Urinary bladder (tissue), 3 donors: ENCODE measurements at regions not wholly inside any gene's neighbourhood (a gene's known extent, or its start where the extent isn't known, plus 50 kb on each side); places are given as distances from the start of the nearest gene placed in this dataset.

Source experiments
- DNase-seq: peaks from one replicate; pipeline ENCODE4 v3.0.0-alpha.2; 2015; ENCODE audit errors: extremely low spot score
- H3K27ac ChIP-seq: one replicate; pipeline ENCODE4 v1.5.1; 2013; ENCODE audit warnings: low read depth, mild to moderate bottlenecking, moderate library complexity
- H3K36me3 ChIP-seq: one replicate; pipeline ENCODE4 v1.6.1; 2013; ENCODE audit warnings: mild to moderate bottlenecking, moderate library complexity; ENCODE audit not compliant: insufficient read depth
- H3K4me1 ChIP-seq: one replicate; pipeline ENCODE4 v1.6.1; 2013; ENCODE audit warnings: mild to moderate bottlenecking, moderate library complexity; ENCODE audit not compliant: insufficient read depth
- H3K4me3 ChIP-seq: one replicate; pipeline ENCODE4 v1.5.1; 2013; ENCODE audit warnings: low read depth, low read length
- WGBS: extraction: QIAGEN DNeasy Blood & Tissue Kit; methylation state at CpG from one replicate; pipeline ENCODE4 v1.1.7; 2013; 5-methylcytosine and 5-hydroxymethylcytosine counted together
- donor health status: healthy with polysubstance abuse.
- donor health status: healthy.

DNA sequence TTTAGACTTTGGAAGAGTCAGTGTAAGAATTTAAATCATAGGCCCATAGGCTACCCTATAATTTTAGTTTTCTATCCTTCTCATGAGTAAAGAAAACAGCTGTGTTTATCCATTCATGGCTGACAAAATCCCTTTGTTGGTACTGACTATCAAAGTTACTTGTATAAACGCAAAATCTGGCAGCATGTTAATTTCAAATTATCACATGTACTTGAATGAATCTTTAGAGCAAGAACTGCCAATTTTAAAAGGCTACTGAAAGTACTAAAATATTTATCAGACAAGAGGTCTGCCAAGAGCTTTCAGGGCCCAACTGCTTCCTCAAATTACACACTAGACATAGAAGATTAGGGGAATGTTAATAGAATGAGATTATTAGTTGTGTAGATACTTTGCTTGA is 66.6 kb downstream of the MYL12B start:
- H3K4me1 ChIP-seq, result no peaks in the 10 kb centered on the region
- no peak for DNase-seq
- no peaks in the 10 kb centered on the region for H3K36me3 ChIP-seq
- no peak overlapping the region for H3K4me3 ChIP-seq
- 44% methylated on average over 1 of the region's 1 CpG for WGBS
- H3K27ac ChIP-seq, result no peak overlapping the region

DNA sequence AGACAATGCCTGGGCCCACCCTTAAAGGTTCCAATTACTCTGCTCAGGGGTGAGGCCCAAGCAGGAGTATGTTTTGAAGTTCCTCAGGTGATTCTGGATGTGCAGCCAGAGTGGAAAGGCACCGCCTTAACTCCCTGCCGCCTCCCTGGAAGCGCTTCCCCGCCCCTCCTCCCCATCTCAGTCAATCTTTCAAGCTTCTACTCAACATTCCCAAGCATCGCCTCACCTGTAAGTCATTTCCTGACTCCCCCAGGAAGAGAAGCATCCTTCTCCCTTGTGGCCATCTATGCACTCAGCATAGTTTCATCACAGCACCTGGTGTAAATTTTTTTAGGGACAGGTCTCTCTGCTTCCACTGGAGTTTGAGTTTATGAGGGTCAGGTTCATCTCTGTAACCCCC is 67.5 kb downstream of the MYL12B start:
- no peak for DNase-seq
- H3K4me3 ChIP-seq, result no peak overlapping the region
- no peaks in the 10 kb centered on the region for H3K4me1 ChIP-seq
- H3K27ac ChIP-seq, result no peak overlapping the region
- 88% methylated on average over 5 of the region's 5 CpGs for WGBS
- H3K36me3 ChIP-seq, result no peaks in the 10 kb centered on the region

DNA sequence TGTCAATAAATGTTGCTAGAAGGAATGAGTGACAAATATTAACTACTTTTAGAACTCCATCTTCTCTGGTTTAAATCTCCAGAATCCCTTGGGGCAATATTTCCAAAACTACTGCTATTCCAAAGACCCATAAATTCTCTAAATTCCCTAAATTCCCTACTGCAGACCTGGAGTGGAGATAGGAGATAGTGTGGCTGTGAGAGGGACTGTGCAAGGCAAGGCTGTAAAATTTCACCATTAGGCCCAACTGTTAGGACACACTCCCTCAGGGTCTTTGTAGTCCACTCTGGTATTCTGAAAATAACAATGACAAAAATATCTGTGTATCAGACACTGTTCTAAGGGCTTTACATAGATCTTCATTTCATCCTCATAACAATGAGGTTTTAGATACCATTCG is 67.9 kb downstream of the MYL12B start:
- Histone ChIP-seq H3K4me1 (no peaks in the 10 kb centered on the region), H3K4me3 (no peak overlapping the region), H3K36me3 (no peaks in the 10 kb centered on the region), H3K27ac (no peak overlapping the region)
- DNase-seq, result no peak
- 89% methylated on average over 1 of the region's 1 CpG for whole genome bisulfite sequencing

DNA sequence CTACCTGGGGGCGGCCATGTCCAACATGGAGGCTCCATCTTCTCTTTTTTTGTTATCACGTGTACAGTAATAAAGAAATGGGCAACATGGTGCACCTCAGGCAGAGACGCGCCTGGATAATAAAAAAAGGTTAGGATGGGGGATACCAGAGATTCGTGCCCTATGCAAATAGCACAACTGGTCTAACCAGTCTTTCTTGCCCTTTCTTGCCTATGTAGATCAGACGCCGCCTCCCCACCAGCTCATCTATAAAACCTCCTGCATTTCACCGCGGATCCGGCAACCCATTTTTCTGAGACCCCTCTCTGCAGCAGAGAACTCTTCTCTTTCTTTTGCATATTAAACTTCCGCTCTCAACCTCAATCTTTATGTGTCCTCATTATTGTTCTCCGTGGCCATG is 68.7 kb downstream of the MYL12B start:
- H3K27ac ChIP-seq, result no peak overlapping the region
- WGBS, result 83% methylated on average over 12 of the region's 12 CpGs
- DNase-seq, result no peak

DNA sequence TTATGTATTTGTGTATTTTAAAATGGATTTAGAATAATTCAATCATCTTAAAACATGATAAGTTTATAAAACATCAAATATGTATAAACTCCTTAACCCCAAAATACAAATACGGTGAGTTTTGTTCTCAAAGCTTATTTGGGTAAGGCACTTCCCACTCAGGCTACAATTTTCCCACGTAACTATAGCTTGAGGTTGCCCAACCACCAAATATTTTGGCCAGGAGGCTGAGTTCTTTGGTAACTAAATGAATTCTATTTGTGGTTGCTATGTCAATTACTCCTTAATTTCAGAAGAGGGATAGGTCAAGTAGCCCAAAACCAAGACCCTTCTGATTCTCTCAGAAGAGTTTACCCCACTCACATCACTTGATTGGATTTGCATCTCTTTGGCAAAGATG is 70.4 kb downstream of the MYL12B start:
- H3K36me3 ChIP-seq, result no peaks in the 10 kb centered on the region
- 88% methylated on average over 2 of the region's 2 CpGs for WGBS
- no peaks in the 10 kb centered on the region for H3K4me1 ChIP-seq
- no peak for DNase-seq
- no peak overlapping the region for H3K4me3 ChIP-seq
- H3K27ac ChIP-seq, result no peak overlapping the region

More for the DNA sequence above, 68.7 kb downstream of the MYL12B start:
- no peaks in the 10 kb centered on the region for H3K36me3 ChIP-seq
- no peaks in the 10 kb centered on the region for H3K4me1 ChIP-seq
- no peak overlapping the region for H3K4me3 ChIP-seq

DNA sequence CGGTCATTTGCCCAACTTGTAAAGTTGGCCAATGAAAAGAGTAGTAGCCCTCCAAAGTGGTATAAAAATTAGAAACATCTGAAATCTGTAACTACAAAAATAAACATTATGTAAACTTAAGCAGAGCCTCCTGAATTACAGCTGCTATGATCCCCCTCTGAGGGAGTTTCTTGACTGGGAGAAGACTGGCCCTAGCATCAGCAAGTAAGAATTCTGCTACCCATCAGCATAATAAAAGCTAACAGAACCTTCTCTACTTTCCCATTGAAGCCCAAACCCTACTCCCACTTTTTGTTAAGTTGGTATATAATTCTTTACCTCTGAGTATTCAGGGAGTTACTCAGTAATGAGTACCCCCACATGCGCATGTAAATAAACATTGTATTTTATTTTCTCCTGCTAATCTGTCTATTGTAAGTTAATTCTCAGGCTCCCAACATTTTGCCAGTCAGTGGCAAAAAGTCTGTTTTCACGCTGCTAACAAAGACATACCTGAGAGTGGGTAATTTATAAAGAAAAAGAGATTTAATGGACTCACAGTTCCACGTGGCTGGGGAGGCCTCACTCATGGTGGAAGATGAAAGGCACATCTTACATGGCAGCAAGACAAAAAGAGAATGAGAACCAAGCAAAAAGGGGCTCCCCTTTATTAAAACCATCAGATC is 71.3 kb downstream of the MYL12B start:
- Histone ChIP-seq H3K36me3 (no peaks in the 10 kb centered on the region), H3K4me1 (no peaks in the 10 kb centered on the region), H3K27ac (no peak overlapping the region), H3K4me3 (no peak overlapping the region)
- no peak for DNase-seq
- WGBS, result 80% methylated on average over 4 of the region's 4 CpGs

DNA sequence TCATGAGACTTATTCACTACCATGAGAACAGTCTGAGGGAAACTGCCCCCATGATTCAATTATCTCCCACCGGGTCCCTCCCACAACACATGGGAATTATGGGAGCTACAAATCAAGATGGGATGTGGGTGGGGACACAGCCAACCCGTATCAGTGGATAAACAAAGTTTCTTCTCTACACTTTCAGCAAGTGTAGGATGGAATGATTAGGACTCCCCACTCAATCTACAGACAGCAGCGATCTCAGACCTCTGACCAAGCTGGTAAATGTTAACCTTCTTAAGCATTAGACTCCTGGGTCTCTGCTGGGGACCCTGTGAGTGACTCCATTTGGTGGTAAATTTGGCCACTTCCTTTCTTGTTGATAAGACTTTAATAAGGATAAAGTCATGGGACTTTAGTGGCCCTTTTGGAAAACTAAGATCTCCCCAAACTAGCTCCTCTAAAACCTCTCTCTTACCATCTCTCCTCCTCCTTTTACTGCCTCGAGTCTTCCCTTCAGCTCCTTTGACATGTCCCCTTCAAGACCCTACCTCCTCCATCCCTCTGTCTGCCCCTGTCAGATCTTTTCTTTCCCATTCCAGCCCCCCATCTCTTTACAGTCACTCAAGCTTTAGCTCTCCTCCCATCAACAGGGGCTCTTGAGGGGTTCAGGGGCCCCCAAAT is 71.9 kb downstream of the MYL12B start:
- no peak for DNase-seq
- no peak overlapping the region for H3K27ac ChIP-seq
- WGBS, result 86% methylated on average over 4 of the region's 4 CpGs

DNA sequence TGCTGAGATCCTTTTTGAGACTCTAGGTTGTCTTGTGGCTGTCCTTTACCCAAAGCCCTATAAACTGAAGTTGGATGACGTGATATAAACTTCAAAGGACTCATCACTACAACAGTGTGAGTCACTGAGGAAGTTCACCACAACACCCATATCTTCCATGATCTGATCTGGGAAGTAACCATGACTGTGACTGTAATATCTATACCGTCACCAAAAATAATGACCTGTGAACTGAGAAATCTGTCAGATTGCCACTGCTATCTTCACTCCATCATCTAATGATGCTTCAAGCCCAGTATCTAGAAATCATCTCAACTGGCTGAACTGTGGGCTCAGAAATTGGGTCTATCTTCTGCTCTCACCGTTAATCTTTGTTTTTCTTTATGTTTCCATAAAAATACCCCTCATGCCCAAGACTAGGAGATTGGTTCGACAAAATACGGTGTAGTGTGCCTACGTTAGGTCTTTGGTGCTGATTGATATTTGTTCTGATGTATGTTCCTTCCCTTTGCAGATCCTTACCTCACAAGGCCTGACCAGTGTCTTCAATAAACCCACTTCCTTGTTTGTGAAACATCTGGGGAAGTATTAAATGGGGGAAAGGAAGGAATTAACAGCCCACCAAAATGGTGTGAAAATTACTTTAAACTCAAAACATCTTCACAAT is 78.2 kb downstream of the MYL12B start:
- WGBS, result 83% methylated on average over 6 of the region's 6 CpGs
- no peak overlapping the region for H3K4me3 ChIP-seq
- H3K36me3 ChIP-seq, result no peaks in the 10 kb centered on the region
- no peak for DNase-seq
- H3K4me1 ChIP-seq, result peaks cover 1% of the 10 kb centered on the region
- no peak overlapping the region for H3K27ac ChIP-seq

More for the DNA sequence above, 71.9 kb downstream of the MYL12B start:
- H3K4me1 ChIP-seq, result no peaks in the 10 kb centered on the region
- no peak overlapping the region for H3K4me3 ChIP-seq
- no peaks in the 10 kb centered on the region for H3K36me3 ChIP-seq

DNA sequence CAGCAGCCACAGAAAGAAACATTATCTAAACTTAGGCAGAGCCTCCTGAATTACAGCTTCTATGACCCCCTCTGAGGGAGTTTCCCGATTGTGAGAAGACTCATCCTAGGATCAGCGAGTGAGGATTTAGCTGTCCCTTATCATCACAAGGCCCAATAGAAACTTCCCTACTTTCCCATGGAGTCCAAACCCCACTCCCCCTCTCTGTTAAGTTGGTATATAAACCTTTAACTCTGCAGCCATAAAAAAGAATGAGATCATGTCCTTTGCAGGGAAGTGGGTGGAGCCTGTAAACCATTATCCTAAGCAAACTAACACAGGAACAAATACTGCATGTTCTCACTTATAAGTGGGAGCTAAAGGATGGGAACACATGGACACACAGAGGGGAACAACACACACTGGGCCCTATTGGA is 78.8 kb downstream of the MYL12B start:
- 46% methylated on average over 2 of the region's 2 CpGs for WGBS
- no peak overlapping the region for H3K27ac ChIP-seq

DNA sequence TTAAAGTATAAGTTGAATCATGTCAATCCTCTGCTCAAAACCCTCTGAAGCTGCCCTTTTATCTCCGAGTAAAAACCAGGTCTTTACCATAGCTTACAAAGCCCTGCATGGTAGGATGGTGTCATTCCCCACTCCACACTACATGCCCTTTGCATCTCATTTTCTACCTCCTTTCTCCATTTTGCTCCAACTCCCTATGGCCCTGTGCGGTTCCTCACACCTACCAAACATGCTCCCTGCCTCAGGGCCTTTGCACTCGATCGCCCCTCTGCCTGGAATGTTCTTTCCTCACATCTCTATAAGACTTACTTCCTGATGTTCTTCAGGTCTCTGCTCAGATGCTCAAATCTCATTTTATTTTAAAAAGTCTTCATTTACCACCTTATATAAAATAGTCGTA is 80.7 kb downstream of the MYL12B start:
- Histone ChIP-seq H3K4me3 (no peak overlapping the region), H3K27ac (no peak overlapping the region), H3K4me1 (peaks cover 1% of the 10 kb centered on the region), H3K36me3 (no peaks in the 10 kb centered on the region)
- WGBS, result 98% methylated on average over 5 of the region's 5 CpGs
- no peak for DNase-seq

More for the DNA sequence above, 78.8 kb downstream of the MYL12B start:
- DNase-seq, result no peak
- Histone ChIP-seq H3K36me3 (no peaks in the 10 kb centered on the region), H3K4me3 (no peak overlapping the region), H3K4me1 (peaks cover 1% of the 10 kb centered on the region)

DNA sequence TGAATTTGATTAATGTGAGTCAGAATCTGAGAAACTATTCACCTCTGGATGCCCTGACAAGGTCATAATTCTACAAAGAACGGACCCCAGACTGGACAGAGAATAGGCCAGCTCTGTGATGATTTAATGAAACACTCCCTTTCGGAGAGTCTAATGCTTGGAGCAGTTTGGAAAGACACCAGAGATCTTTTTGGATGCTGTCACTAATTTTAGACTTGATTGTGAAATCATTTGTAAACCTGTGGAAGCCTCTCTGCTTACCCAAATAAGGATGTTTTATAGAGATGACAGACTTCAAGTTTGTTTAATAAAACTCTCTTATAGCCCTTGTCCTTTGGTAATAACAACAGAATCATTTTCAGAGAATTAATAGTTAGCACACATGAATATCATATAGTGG is 83.5 kb downstream of the MYL12B start:
- H3K36me3 ChIP-seq, result no peaks in the 10 kb centered on the region
- H3K27ac ChIP-seq, result peak overlapping the region; percentile 78
- no peak overlapping the region for H3K4me3 ChIP-seq
- no peak for DNase-seq
- peaks cover 1% of the 10 kb centered on the region for H3K4me1 ChIP-seq
- WGBS, result 29% methylated on average over 2 of the region's 2 CpGs

DNA sequence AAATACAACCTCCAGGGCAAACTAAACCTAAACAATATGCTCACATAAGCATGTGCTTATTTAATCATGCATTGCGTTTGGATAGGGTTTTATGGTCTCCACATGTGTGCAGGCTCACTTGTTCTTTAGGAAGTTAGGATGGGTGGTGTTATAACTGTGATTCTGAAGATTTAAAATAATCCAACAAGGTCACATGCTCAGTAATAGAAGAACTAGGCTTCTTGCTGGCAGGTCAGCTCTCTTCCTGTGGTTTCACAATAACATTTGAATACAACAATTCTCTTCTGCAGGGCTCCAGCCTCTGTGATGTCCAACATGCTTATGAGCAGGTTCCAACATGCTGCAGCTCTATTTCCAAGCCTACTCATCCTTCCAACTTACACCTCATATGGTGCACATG is 84.0 kb downstream of the MYL12B start:
- no peak overlapping the region for H3K4me3 ChIP-seq
- WGBS, result 30% methylated on average over 1 of the region's 1 CpG
- no peaks in the 10 kb centered on the region for H3K4me1 ChIP-seq
- no peak for DNase-seq
- peak overlapping the region; percentile 69 for H3K27ac ChIP-seq
- H3K36me3 ChIP-seq, result no peaks in the 10 kb centered on the region

DNA sequence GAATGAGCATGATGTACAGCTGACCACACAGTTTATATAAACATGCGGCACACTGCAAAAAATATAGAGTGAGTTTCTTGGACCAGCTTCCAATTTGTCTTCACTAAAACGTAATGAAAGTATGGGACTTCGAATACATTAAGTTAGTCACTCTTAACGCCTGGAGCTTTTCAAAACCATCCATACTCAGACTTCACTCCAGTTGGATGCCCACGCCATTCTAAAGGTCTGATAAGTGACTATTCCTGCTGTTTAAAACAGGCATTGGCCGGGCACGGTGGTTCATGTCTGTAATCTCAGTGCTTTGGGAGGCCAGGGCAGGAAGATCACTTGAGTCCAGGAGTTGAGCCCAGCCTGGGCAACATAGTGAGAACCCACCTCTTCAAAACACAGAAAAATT is 84.6 kb downstream of the MYL12B start:
- 44% methylated on average over 7 of the region's 7 CpGs for WGBS
- H3K4me1 ChIP-seq, result no peaks in the 10 kb centered on the region

DNA sequence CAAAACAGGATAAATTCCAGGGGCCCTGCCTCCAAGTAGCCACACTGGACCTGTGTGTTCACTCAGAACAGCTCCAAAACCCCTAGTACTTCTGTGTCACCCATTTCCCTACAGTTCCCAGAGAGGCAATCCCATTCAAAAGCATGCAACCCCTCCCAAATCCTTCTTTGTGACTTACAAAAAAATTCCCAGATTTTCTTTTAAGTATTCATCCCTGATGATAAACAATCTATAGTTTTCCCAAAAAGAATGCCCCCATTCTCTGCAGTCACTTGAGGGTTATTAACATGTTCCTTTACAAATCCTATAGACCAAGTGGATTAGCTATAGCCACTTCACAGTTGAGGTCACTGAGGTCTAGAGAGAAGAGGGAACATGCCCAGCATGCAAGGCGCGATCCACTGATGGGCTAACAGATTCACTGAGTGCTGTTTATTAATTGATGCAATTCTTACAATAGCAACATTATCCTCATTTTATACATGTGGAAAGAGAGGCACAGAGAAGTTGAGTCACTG is 85.4 kb downstream of the MYL12B start:
- Histone ChIP-seq H3K36me3 (no peaks in the 10 kb centered on the region), H3K27ac (no peak overlapping the region), H3K4me3 (no peak overlapping the region), H3K4me1 (no peaks in the 10 kb centered on the region)
- DNase-seq, result no peak
- WGBS, result 96% methylated on average over 2 of the region's 2 CpGs

More for the DNA sequence above, 84.6 kb downstream of the MYL12B start:
- no peak for DNase-seq
- Histone ChIP-seq H3K4me3 (no peak overlapping the region), H3K27ac (no peak overlapping the region), H3K36me3 (no peaks in the 10 kb centered on the region)
